ENCODE measurements at regions not wholly inside any gene's neighbourhood (a gene's known extent, or its start where the extent isn't known, plus 50 kb on each side); places are given as distances from the start of the nearest gene placed in this dataset.

- TF ChIP-seq, protein P1, sequence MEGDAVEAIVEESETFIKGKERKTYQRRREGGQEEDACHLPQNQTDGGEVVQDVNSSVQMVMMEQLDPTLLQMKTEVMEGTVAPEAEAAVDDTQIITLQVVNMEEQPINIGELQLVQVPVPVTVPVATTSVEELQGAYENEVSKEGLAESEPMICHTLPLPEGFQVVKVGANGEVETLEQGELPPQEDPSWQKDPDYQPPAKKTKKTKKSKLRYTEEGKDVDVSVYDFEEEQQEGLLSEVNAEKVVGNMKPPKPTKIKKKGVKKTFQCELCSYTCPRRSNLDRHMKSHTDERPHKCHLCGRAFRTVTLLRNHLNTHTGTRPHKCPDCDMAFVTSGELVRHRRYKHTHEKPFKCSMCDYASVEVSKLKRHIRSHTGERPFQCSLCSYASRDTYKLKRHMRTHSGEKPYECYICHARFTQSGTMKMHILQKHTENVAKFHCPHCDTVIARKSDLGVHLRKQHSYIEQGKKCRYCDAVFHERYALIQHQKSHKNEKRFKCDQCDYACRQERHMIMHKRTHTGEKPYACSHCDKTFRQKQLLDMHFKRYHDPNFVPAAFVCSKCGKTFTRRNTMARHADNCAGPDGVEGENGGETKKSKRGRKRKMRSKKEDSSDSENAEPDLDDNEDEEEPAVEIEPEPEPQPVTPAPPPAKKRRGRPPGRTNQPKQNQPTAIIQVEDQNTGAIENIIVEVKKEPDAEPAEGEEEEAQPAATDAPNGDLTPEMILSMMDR (conservative IDR thresholded peaks at IDR 0.05; ENCODE audit: low read depth, low read length), result no peak
- TF ChIP-seq EZH2 (IDR thresholded peaks at IDR 0.05; ENCODE audit: borderline replicate concordance, low read depth, low read length, poor library complexity, severe bottlenecking), result no peak
Measured at GRCh38 chr19:28234637-28235036, 978.3 kb downstream of the UQCRFS1 start.
